ENCODE measurements at regions not wholly inside any gene's neighbourhood (a gene's known extent, or its start where the extent isn't known, plus 50 kb on each side); places are given as distances from the start of the nearest gene placed in this dataset.

- Histone ChIP-seq H3K23ac (ENCODE audit: insufficient read length) (no peak overlapping the region), H3K4me3 (ENCODE audit: extremely low read depth in 1 of 4, insufficient read depth in 2 of 4, low read depth in 3 of 4, low read length in 4 of 4) (no peak overlapping the region), H2AFZ (ENCODE audit: low read length) (no peak overlapping the region), H4K5ac (ENCODE audit: insufficient read length, low read depth, low read length) (no peak overlapping the region), H4K8ac (ENCODE audit: extremely low read depth, insufficient read depth, low read length) (no peak overlapping the region), H3K4me2 (ENCODE audit: insufficient read depth in 1 of 2, low read depth in 2 of 2, low read length in 2 of 2) (no peak overlapping the region), H3K27ac (ENCODE audit: low read depth, low read length) (no peak overlapping the region), H3K79me1 (ENCODE audit: low read depth, low read length) (no peaks in the 10 kb centered on the region), H3K27me3 (replicated peaks in 1 of 4; ENCODE audit: control insufficient read depth in 3 of 4, extremely low read depth in 1 of 4, insufficient read depth in 3 of 4, low read length in 3 of 4) (no peaks in the 10 kb centered on the region), H3K4ac (replicated peaks; ENCODE audit: insufficient read length, low read depth, low read length) (no peak overlapping the region), H4K91ac (replicated peaks; ENCODE audit: insufficient read length, low read length) (no peak overlapping the region), H3K23me2 (ENCODE audit: low read depth, low read length) (no peaks in the 10 kb centered on the region; the same call in 1 of the 2 replicates), H2BK120ac (replicated peaks; ENCODE audit: low read depth, low read length) (no peak overlapping the region), H3K9ac (replicated peaks in 1 of 4; ENCODE audit: extremely low read depth in 1 of 4, low read depth in 3 of 4, low read length in 3 of 4) (no peak overlapping the region), H2BK12ac (ENCODE audit: low read depth, low read length) (no peak overlapping the region), H2BK15ac (ENCODE audit: low read length) (no peak overlapping the region), H3K4me1 (replicated peaks in 1 of 4; ENCODE audit: control insufficient read depth in 3 of 4, insufficient read depth in 4 of 4, low read length in 3 of 4) (no peaks in the 10 kb centered on the region), H3K18ac (ENCODE audit: extremely low read depth, low read length) (no peak overlapping the region), H3K56ac (replicated peaks; ENCODE audit: insufficient read length, low read depth, low read length) (no peak overlapping the region), H3K36me3 (ENCODE audit: control insufficient read depth in 2 of 4, insufficient read depth in 4 of 4, low read length in 3 of 4) (no peaks in the 10 kb centered on the region), H2BK5ac (ENCODE audit: low read depth, low read length) (no peak overlapping the region), H3K9me3 (ENCODE audit: insufficient read depth in 2 of 2, low read depth in 1 of 2, low read length in 1 of 2) (no peaks in the 10 kb centered on the region), H2BK20ac (ENCODE audit: low read length) (no peak overlapping the region), H3K14ac (ENCODE audit: insufficient read length) (no peak overlapping the region), H2AK5ac (ENCODE audit: low read depth, low read length) (no peak overlapping the region), H3K79me2 (ENCODE audit: control insufficient read depth in 1 of 2, insufficient read depth in 2 of 2, low read length in 2 of 2) (no peaks in the 10 kb centered on the region), H4K20me1 (replicated peaks in 1 of 2; ENCODE audit: control insufficient read depth in 1 of 2, insufficient read depth in 2 of 2, low read length in 2 of 2) (no peaks in the 10 kb centered on the region)
- POLR2A ChIA-PET (ENCODE audit: partially characterized antibody), result no interaction called here
- CTCF ChIA-PET (ENCODE audit: partially characterized antibody), result interaction anchor here (0.8 to 1.4 kb wide), 3 partner anchors 8 to 117 kb away, joined by 3 to 4 read pairs (median 4); no protein-coding TSS in a partner anchor
- 91% methylated on average over 7 of the region's 7 CpGs; no CpG with 5 or more reads in 1 of the 2 experiments for WGBS, 2 experiments (ENCODE audit: extremely low coverage in 1 of 2, insufficient coverage in 1 of 2, insufficient read length in 1 of 2, insufficient replicate concordance in 2 of 2, low coverage in 1 of 2, low lambda C conversion rate in 2 of 2, missing lambda C conversion rate in 1 of 2)
- FAIRE-seq (no peak), DNase-seq (ENCODE audit: low read depth in 1 of 2, low spot score in 2 of 2) (no peak)
- TF ChIP-seq KDM5A (IDR thresholded peaks at IDR 0.05; ENCODE audit: low read length), result no peak
- TF ChIP-seq PHF8 (conservative IDR thresholded peaks at IDR 0.05; ENCODE audit: low read depth, low read length), result no peak
- no peak for TF ChIP-seq SP4 (IDR thresholded peaks at IDR 0.05; ENCODE audit: low read length)
- TF ChIP-seq POU5F1 (IDR thresholded peaks at IDR 0.05; ENCODE audit: low read depth, low read length), result no peak
- no peak for TF ChIP-seq CBX8 (IDR thresholded peaks at IDR 0.05; ENCODE audit: borderline replicate concordance, low read depth, low read length)
- no peak for TF ChIP-seq KDM4A (IDR thresholded peaks at IDR 0.05; ENCODE audit: low read depth, low read length, severe bottlenecking)
- no peak for TF ChIP-seq TCF12 (IDR thresholded peaks at IDR 0.05; ENCODE audit: low read depth, low read length)
- TF ChIP-seq ZNF274 (IDR thresholded peaks at IDR 0.05; ENCODE audit: borderline replicate concordance, extremely low read depth, low read length), result no peak
Measured at GRCh38 chr13:103306163-103306562, 239.9 kb upstream of the SLC10A2 start.
